T-cell (primary cell): ENCODE measurements at regions not wholly inside any gene's neighbourhood (a gene's known extent, or its start where the extent isn't known, plus 50 kb on each side); places are given as distances from the start of the nearest gene placed in this dataset.
"Not testable (repeated sequence)": the region's sequence is repeated elsewhere in the genome, so short reads cannot be mapped to it uniquely, and the experiment has no call there.

Experiments
- ATAC-seq, 4 experiments: fragments of 200-7000 bp in 3 of 4; fragments of 150-1000 bp in 1 of 4; cut with Tn5 transposase; replicated peaks in 1 of 4; 1 replicate in 3 of 4; 2 replicates in 1 of 4; pipeline ENCODE4 v1.10.0; 2021; ENCODE audit warnings: moderate library complexity in 3 of 4, mild to moderate bottlenecking in 2 of 4, moderate number of reproducible peaks in 1 of 4
- CTCF ChIA-PET, 2 donors: fragments of 300-600 bp; sonication (Branson Sonifier 250); formaldehyde crosslinking; loops; one replicate each; lab custom pipeline; 2022; ENCODE audit warnings: antibody characterized with exemption in 2 of 2; lab: Charles Lee
- POLR2A ChIA-PET, 2 donors: fragments of 300-600 bp; sonication (Branson Sonifier 250); formaldehyde crosslinking; loops; one replicate each; lab custom pipeline; 2022; ENCODE audit warnings: antibody characterized with exemption in 2 of 2; lab: Charles Lee
- DNase-seq, 35 experiments: peaks; one replicate each; pipeline versions ENCODE4 v3.0.0 to v3.0.0-alpha.2; 2013 to 2023
- H3K27ac ChIP-seq: one replicate; pipeline ENCODE4 v1.5.1; 2013; ENCODE audit warnings: low read length
- H3K27me3 ChIP-seq, 2 experiments: replicated peaks in 1 of 2; 1 replicate in 1 of 2; 2 replicates in 1 of 2; pipeline versions ENCODE4 v1.6.1 to v1.7.0; 2013; ENCODE audit warnings: low read length in 1 of 2, mixed read lengths in 1 of 2; ENCODE audit not compliant: control insufficient read depth in 2 of 2, insufficient read depth in 2 of 2; ENCODE audit errors: extremely low read depth in 1 of 2
- H3K36me3 ChIP-seq, 2 donors: 1 replicate in 1 of 2; 2 replicates in 1 of 2; pipeline versions ENCODE4 v1.6.1 to v1.7.0; 2013; ENCODE audit warnings: low read length in 1 of 2; ENCODE audit not compliant: control insufficient read depth in 2 of 2, insufficient read depth in 1 of 2; ENCODE audit errors: extremely low read depth in 1 of 2
- H3K4me1 ChIP-seq, 2 experiments: 1 replicate in 1 of 2; 2 replicates in 1 of 2; pipeline versions ENCODE4 v1.6.1 to v1.7.0; 2013; ENCODE audit warnings: low read length in 2 of 2, mixed read lengths in 1 of 2; ENCODE audit not compliant: insufficient read depth in 2 of 2, control insufficient read depth in 1 of 2; ENCODE audit errors: extremely low read depth in 1 of 2
- H3K4me3 ChIP-seq, 2 donors: 1 replicate in 1 of 2; 2 replicates in 1 of 2; pipeline versions ENCODE4 v1.5.1 to v1.7.0; 2013; ENCODE audit warnings: mild to moderate bottlenecking in 2 of 2, low read length in 1 of 2, moderate library complexity in 1 of 2; ENCODE audit not compliant: control insufficient read depth in 1 of 2; ENCODE audit errors: extremely low read depth in 1 of 2
- H3K9me3 ChIP-seq: 2 replicates; pipeline ENCODE4 v1.7.0; 2013
- H3K27ac Mint-ChIP-seq, 2 donors: one replicate each; pipeline ENCODE4 v1.8.0; 2020 to 2021; ENCODE audit warnings: mild to moderate bottlenecking in 2 of 2, mixed read lengths in 2 of 2
- H3K27me3 Mint-ChIP-seq, 2 donors: one replicate each; pipeline ENCODE4 v1.8.0; 2021 to 2022; ENCODE audit warnings: mixed read lengths in 2 of 2
- H3K36me3 Mint-ChIP-seq: one replicate; pipeline ENCODE4 v1.8.0; 2021; ENCODE audit warnings: mixed read lengths
- H3K4me1 Mint-ChIP-seq, 3 donors: one replicate each; pipeline ENCODE4 v1.8.0; 2020 to 2022; ENCODE audit warnings: mixed read lengths in 3 of 3, mild to moderate bottlenecking in 1 of 3
- H3K4me3 Mint-ChIP-seq, 3 donors: one replicate each; pipeline ENCODE4 v1.8.0; 2020 to 2022; ENCODE audit warnings: mild to moderate bottlenecking in 3 of 3, mixed read lengths in 3 of 3, moderate library complexity in 3 of 3
- H3K9me3 Mint-ChIP-seq, 3 donors: one replicate each; pipeline ENCODE4 v1.8.0; 2020 to 2022; ENCODE audit warnings: mixed read lengths in 3 of 3
- WGBS: methylation state at CpG from one replicate; pipeline ENCODE4 v1.1.5; 2013; ENCODE audit warnings: missing lambda C conversion rate; ENCODE audit not compliant: insufficient coverage; 5-methylcytosine and 5-hydroxymethylcytosine counted together

DNA sequence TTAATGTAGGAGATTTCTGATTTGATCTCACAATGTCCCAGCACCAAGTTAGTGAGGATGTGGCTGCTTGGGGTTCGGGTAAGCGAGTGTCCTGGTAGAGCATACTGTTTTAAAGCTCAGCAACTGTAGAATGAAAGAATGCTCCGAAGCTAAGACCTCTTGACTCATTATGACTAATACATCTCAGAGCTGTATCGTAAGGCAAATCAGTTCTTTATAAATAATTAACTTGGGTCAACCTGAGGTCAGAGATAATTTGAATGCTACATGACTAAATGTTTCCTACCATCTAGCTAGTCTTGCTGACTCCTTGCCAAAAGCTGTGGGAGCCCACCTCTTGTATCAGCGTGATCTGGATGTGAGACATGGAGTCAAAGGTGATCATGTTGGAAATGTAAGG is 128.8 kb upstream of the PDE7B start:
- H3K27ac ChIP-seq, result no peak overlapping the region
- DNase-seq (no peak), ATAC-seq (no peak)
- Mint-ChIP-seq H3K27me3 (peaks cover 0 to 3% of the 10 kb centered on the region in 2 donors), H3K4me3 (no peak overlapping the region), H3K27ac (no peak overlapping the region), H3K4me1 (no peaks in the 10 kb centered on the region), H3K9me3 (peaks cover 12 to 22% (median 16%) of the 10 kb centered on the region in 3 donors), H3K36me3 (no peaks in the 10 kb centered on the region)
- WGBS, result no CpG with 5 or more reads among the region's 5 CpGs
- no peaks in the 10 kb centered on the region for H3K27me3 ChIP-seq
- ChIA-PET POLR2A (no interaction called here), CTCF (no interaction called here)
- H3K4me1 ChIP-seq, result no peaks in the 10 kb centered on the region
- no peaks in the 10 kb centered on the region for H3K9me3 ChIP-seq
- H3K4me3 ChIP-seq, result no peak overlapping the region
- H3K36me3 ChIP-seq, result no peaks in the 10 kb centered on the region

DNA sequence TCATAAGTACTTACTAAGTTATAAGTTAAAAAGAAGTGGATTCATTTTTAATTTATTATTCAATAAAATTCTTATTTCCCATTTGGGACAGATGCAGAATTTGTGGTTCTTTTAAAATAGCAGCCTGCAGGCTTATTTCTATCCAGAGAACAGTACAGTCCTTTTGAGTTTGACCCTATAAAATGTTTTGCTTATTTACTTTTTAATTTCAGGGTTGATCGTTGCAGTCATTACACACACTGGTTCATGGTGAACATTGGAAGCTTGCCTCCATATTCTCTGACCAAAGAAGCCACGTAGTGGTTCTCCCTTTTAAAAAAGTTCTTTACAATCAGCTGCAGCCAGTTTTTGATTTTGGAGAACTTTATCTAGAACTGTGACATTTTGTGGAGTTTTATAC is 122.9 kb upstream of the PDE7B start:
- no peaks in the 10 kb centered on the region for H3K27me3 Mint-ChIP-seq
- peaks cover 10 to 20% (median 14%) of the 10 kb centered on the region in 3 donors for H3K9me3 Mint-ChIP-seq
- Histone ChIP-seq H3K4me3 (no peak overlapping the region), H3K36me3 (no peaks in the 10 kb centered on the region), H3K4me1 (no peaks in the 10 kb centered on the region), H3K27me3 (no peaks in the 10 kb centered on the region), H3K9me3 (no peaks in the 10 kb centered on the region), H3K27ac (no peak overlapping the region)
- WGBS, result 83% methylated on average over 1 of the region's 2 CpGs
- H3K27ac Mint-ChIP-seq, result no peak overlapping the region
- ChIA-PET POLR2A (no interaction called here), CTCF (interaction anchor here in 1 of 2 donors (0.6 kb wide), 1 partner anchor 573 kb away, joined by 5 read pairs; no protein-coding TSS in a partner anchor)
- ATAC-seq, result no peak
- H3K4me1 Mint-ChIP-seq, result no peaks in the 10 kb centered on the region
- no peak overlapping the region for H3K4me3 Mint-ChIP-seq
- no peak for DNase-seq
- no peaks in the 10 kb centered on the region for H3K36me3 Mint-ChIP-seq

DNA sequence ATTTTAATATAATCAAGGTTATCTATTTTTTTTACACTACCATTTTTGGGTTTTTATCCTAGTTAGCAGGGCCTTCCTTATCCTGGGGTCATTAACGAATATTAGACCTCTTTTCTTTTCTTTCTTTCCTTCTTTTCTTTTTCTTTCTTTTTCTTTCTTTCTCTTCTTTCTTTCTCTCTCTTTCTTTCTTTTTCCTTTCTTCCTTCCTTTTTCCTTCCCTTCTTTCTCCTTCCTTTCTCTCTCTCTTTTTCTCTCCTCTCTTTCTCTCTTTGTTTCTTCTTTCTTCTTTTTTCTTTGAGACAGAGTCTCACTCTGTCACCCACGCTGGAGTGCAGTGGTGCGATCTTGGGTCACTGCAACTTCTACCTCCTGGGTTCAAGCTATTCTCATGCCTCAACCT is 120.4 kb upstream of the PDE7B start:
- Histone ChIP-seq H3K27me3 (no peaks in the 10 kb centered on the region), H3K9me3 (no peaks in the 10 kb centered on the region), H3K4me1 (no peaks in the 10 kb centered on the region), H3K36me3 (no peaks in the 10 kb centered on the region), H3K27ac (no peak overlapping the region), H3K4me3 (no peak overlapping the region)
- Mint-ChIP-seq H3K4me1 (no peaks in the 10 kb centered on the region), H3K4me3 (no peak overlapping the region), H3K36me3 (no peaks in the 10 kb centered on the region), H3K9me3 (peaks cover 0 to 8% (median 6%) of the 10 kb centered on the region in 3 donors), H3K27ac (no peak overlapping the region), H3K27me3 (peaks cover 0 to 4% of the 10 kb centered on the region in 2 donors)
- no peak for ATAC-seq
- ChIA-PET CTCF (no interaction called here), POLR2A (interaction anchor here in 1 of 2 donors (0.6 kb wide), 1 partner anchor 27 kb away, joined by 4 read pairs; no protein-coding TSS in a partner anchor)
- DNase-seq, result no peak
- 100% methylated on average over 1 of the region's 3 CpGs for WGBS

DNA sequence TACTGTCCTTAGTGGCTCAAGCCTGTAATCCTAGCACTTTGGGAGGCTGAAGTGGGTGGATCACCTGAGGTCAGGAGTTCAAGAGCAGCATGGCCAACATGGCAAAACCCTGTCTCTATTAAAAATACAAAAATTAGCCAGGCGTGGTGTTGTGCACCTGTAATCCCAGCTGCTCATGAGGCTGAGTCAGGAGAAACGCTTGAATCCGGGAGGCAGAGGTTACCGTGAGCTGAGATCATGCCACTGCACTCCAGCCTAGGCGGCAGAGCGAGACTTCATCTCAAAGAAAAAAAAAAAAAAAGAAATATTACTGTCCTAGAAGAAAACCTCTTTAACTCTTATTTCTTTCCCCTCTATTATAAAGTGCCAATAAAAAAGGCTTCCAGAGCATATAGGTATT is 115.2 kb upstream of the PDE7B start:
- H3K4me3 ChIP-seq, H3K4me3 Mint-ChIP-seq, H3K27me3 ChIP-seq, H3K4me1 ChIP-seq, H3K36me3 Mint-ChIP-seq, H3K27ac Mint-ChIP-seq, POLR2A ChIA-PET, H3K9me3 Mint-ChIP-seq, DNase-seq, H3K27ac ChIP-seq, H3K27me3 Mint-ChIP-seq, H3K36me3 ChIP-seq, H3K4me1 Mint-ChIP-seq, H3K9me3 ChIP-seq, ATAC-seq, CTCF ChIA-PET: not testable (repeated sequence)
- 60% methylated on average over 1 of the region's 6 CpGs for WGBS

DNA sequence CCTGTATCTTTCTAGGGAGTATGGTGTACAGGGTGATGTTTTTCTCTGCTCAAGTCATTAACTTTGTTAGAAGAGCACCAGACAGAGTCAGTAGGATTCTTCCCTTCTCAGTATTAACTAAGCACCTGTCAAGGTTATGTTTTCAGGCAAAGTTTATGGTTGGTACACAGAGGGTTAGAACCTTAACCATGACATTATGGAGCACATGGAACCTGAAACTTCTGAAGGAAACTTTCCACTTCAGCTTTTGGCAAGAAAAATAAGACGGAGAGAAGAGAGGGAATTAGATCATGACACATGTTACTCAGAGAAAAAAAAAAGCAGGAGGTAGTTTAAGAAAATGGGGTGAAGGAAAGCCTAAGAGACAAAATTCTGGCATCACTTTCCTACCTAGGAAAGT is 112.9 kb upstream of the PDE7B start:
- Mint-ChIP-seq H3K4me3 (no peak overlapping the region), H3K36me3 (no peaks in the 10 kb centered on the region), H3K27me3 (peaks cover 0 to 6% of the 10 kb centered on the region in 2 donors), H3K4me1 (no peaks in the 10 kb centered on the region), H3K9me3 (peaks cover 0 to 3% (median 0%) of the 10 kb centered on the region in 3 donors), H3K27ac (no peak overlapping the region)
- ChIA-PET CTCF (no interaction called here), POLR2A (interaction anchor here in 1 of 2 donors (0.7 kb wide), 1 partner anchor 367 kb away, joined by 3 read pairs; no protein-coding TSS in a partner anchor)
- no peak overlapping the region for H3K4me3 ChIP-seq
- H3K36me3 ChIP-seq, result no peaks in the 10 kb centered on the region
- ATAC-seq, result no peak
- WGBS, result no CpG with 5 or more reads among the region's 1 CpG
- H3K4me1 ChIP-seq, result no peaks in the 10 kb centered on the region
- no peaks in the 10 kb centered on the region for H3K9me3 ChIP-seq
- DNase-seq, result no peak
- no peak overlapping the region for H3K27ac ChIP-seq
- no peaks in the 10 kb centered on the region for H3K27me3 ChIP-seq

DNA sequence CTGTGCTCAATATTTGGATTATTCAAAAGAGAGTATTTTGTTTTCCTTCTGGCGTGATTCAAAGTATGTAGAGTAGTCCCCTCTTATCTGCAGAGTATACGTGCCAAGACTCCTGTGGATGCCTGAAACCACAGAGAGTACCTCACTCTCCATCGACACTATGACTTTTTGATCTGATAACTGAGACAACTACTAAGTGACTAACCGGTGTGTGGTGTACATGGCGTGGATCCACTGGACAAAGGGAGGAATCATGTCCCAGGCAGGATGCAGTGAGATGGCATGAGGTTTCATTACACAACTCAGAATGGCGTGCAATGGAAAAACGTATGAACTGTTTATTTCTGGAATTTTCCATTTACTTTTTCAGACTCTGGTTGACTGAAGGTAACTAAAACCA is 112.2 kb upstream of the PDE7B start:
- no peaks in the 10 kb centered on the region for H3K27me3 ChIP-seq
- POLR2A ChIA-PET, result interaction anchor here in 1 of 2 donors (0.7 kb wide), 1 partner anchor 366 kb away, joined by 3 read pairs; no protein-coding TSS in a partner anchor
- peaks cover 0 to 3% (median 0%) of the 10 kb centered on the region in 3 donors for H3K9me3 Mint-ChIP-seq
- no peaks in the 10 kb centered on the region for H3K4me1 ChIP-seq
- ATAC-seq (no peak), DNase-seq (no peak)
- H3K9me3 ChIP-seq, result no peaks in the 10 kb centered on the region
- H3K36me3 ChIP-seq, result no peaks in the 10 kb centered on the region
- 40% methylated on average over 1 of the region's 7 CpGs for WGBS
- CTCF ChIA-PET, result no interaction called here
- no peak overlapping the region for H3K27ac ChIP-seq
- H3K4me3 Mint-ChIP-seq, result no peak overlapping the region
- H3K4me3 ChIP-seq, result no peak overlapping the region
- no peaks in the 10 kb centered on the region for H3K36me3 Mint-ChIP-seq
- H3K27ac Mint-ChIP-seq, result no peak overlapping the region
- H3K4me1 Mint-ChIP-seq, result no peaks in the 10 kb centered on the region
- H3K27me3 Mint-ChIP-seq, result peaks cover 0 to 2% of the 10 kb centered on the region in 2 donors
